Sigmoid colon (tissue), 6 donors: ENCODE measurements at regions not wholly inside any gene's neighbourhood (a gene's known extent, or its start where the extent isn't known, plus 50 kb on each side); places are given as distances from the start of the nearest gene placed in this dataset.

Experiments
- DNase-seq: peaks from one replicate; pipeline ENCODE4 v3.0.0-alpha.2; 2019
- H3K27ac ChIP-seq, 4 donors: fragments of 200-600 bp; sonication (generic); one replicate each; pipeline ENCODE4 v1.5.1; 2016 to 2019; ENCODE audit warnings: mild to moderate bottlenecking in 1 of 4
- H3K27me3 ChIP-seq, 3 donors: fragments of 200-600 bp; sonication (generic); one replicate each; pipeline ENCODE4 v1.5.1; 2019; ENCODE audit warnings: mild to moderate bottlenecking in 1 of 3
- H3K36me3 ChIP-seq, 4 donors: fragments of 200-600 bp; sonication (generic); one replicate each; pipeline ENCODE4 v1.5.1; 2016 to 2019
- H3K4me1 ChIP-seq, 4 donors: fragments of 200-600 bp; sonication (generic); one replicate each; pipeline ENCODE4 v1.5.1; 2017 to 2019
- H3K4me3 ChIP-seq, 4 donors: fragments of 200-600 bp; sonication (generic); one replicate each; pipeline ENCODE4 v1.5.1; 2017 to 2019; ENCODE audit warnings: mild to moderate bottlenecking in 2 of 4, moderate library complexity in 1 of 4
- H3K9me3 ChIP-seq, 4 donors: fragments of 200-600 bp in 3 of 4; sonication (generic) in 3 of 4; one replicate each; pipeline versions ENCODE4 v1.5.1 to v1.6.1; 2013 to 2019
- EP300 ChIP-seq, 4 donors: sonication (generic); formaldehyde crosslinking; IDR thresholded peaks; one replicate each; pipeline ENCODE4 v1.6.1; 2017; ENCODE audit warnings: antibody characterized with exemption in 4 of 4
- POLR2A ChIP-seq, 2 donors: fragments of 450-650 bp; IDR thresholded peaks; one replicate each; pipeline ENCODE4 v1.6.1; 2016; ENCODE audit warnings: antibody characterized with exemption in 2 of 2, mild to moderate bottlenecking in 2 of 2, moderate library complexity in 2 of 2
- POLR2AphosphoS5 ChIP-seq, 4 donors: sonication (generic); formaldehyde crosslinking; IDR thresholded peaks; one replicate each; pipeline ENCODE4 v1.6.1; 2017; ENCODE audit warnings: antibody characterized with exemption in 4 of 4
- WGBS, 2 donors: extraction: QIAGEN DNeasy Blood & Tissue Kit; methylation state at CpG; one replicate each; pipeline ENCODE4 v1.1.7; 2013; 5-methylcytosine and 5-hydroxymethylcytosine counted together
- intact Hi-C: fragments of 100-400 bp; cut with DNase I; formaldehyde crosslinking; loops from one replicate; pipeline ENCODE4 v1.15.1; 2023
- TF ChIP-seq, protein P1 (sequence below), 4 experiments: fragments of 450-650 bp in 3 of 4; fragments of 200-600 bp in 1 of 4; IDR thresholded peaks; one replicate each; pipeline ENCODE4 v1.5.1; 2016 to 2019; ENCODE audit warnings: antibody characterized with exemption in 4 of 4, mild to moderate bottlenecking in 3 of 4, moderate library complexity in 2 of 4
- donor health status: healthy with polysubstance abuse.
- donor health status: healthy.

GRCh38 chr12:23039834-23040233 lies 414.9 kb downstream of the ETNK1 start:
- intact Hi-C loops, result no loop called here
- WGBS, 2 donors, result 76 to 81% methylated on average over 2 of the region's 2 CpGs
- no peak for DNase-seq
- TF ChIP-seq, protein P1, sequence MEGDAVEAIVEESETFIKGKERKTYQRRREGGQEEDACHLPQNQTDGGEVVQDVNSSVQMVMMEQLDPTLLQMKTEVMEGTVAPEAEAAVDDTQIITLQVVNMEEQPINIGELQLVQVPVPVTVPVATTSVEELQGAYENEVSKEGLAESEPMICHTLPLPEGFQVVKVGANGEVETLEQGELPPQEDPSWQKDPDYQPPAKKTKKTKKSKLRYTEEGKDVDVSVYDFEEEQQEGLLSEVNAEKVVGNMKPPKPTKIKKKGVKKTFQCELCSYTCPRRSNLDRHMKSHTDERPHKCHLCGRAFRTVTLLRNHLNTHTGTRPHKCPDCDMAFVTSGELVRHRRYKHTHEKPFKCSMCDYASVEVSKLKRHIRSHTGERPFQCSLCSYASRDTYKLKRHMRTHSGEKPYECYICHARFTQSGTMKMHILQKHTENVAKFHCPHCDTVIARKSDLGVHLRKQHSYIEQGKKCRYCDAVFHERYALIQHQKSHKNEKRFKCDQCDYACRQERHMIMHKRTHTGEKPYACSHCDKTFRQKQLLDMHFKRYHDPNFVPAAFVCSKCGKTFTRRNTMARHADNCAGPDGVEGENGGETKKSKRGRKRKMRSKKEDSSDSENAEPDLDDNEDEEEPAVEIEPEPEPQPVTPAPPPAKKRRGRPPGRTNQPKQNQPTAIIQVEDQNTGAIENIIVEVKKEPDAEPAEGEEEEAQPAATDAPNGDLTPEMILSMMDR (IDR thresholded peaks at IDR 0.05), result no peak
- no peak for TF ChIP-seq POLR2AphosphoS5 (IDR thresholded peaks at IDR 0.05)
- no peak for TF ChIP-seq EP300 (IDR thresholded peaks at IDR 0.05)
- no peak for TF ChIP-seq POLR2A (IDR thresholded peaks at IDR 0.05)
- Histone ChIP-seq H3K9me3 (no peaks in the 10 kb centered on the region), H3K4me1 (no peaks in the 10 kb centered on the region), H3K36me3 (no peaks in the 10 kb centered on the region), H3K27ac (no peak overlapping the region), H3K27me3 (no peaks in the 10 kb centered on the region), H3K4me3 (no peak overlapping the region)

GRCh38 chr12:23041774-23042173 lies 416.8 kb downstream of the ETNK1 start:
- WGBS, 2 donors, result 87 to 91% methylated on average over 2 of the region's 2 CpGs
- no peaks in the 10 kb centered on the region for H3K9me3 ChIP-seq
- no peak overlapping the region for H3K27ac ChIP-seq
- no peak overlapping the region for H3K4me3 ChIP-seq
- no peaks in the 10 kb centered on the region for H3K27me3 ChIP-seq
- DNase-seq, result no peak
- no peaks in the 10 kb centered on the region for H3K4me1 ChIP-seq
- no peaks in the 10 kb centered on the region for H3K36me3 ChIP-seq
- TF ChIP-seq POLR2A (IDR thresholded peaks at IDR 0.05), result no peak
- no peak for TF ChIP-seq EP300 (IDR thresholded peaks at IDR 0.05)
- TF ChIP-seq POLR2AphosphoS5 (IDR thresholded peaks at IDR 0.05), result no peak
- TF ChIP-seq, protein P1 (IDR thresholded peaks at IDR 0.05), result no peak
- intact Hi-C loops, result no loop called here

- H3K4me3 ChIP-seq, result no peak overlapping the region
- 81 to 89% methylated on average over 1 of the region's 1 CpG for WGBS, 2 donors
Measured at GRCh38 chr12:23043646-23044045, 418.7 kb downstream of the ETNK1 start.

GRCh38 chr12:23049180-23049579 lies 424.2 kb downstream of the ETNK1 start:
- no peak for DNase-seq
- Histone ChIP-seq H3K27me3 (no peaks in the 10 kb centered on the region), H3K9me3 (no peaks in the 10 kb centered on the region), H3K36me3 (no peaks in the 10 kb centered on the region), H3K4me3 (no peak overlapping the region), H3K4me1 (no peaks in the 10 kb centered on the region), H3K27ac (no peak overlapping the region)
- intact Hi-C loops, result no loop called here
- WGBS, 2 donors, result 84 to 91% methylated on average over 1 of the region's 1 CpG
- TF ChIP-seq POLR2A (IDR thresholded peaks at IDR 0.05) (no peak), POLR2AphosphoS5 (IDR thresholded peaks at IDR 0.05) (no peak), EP300 (IDR thresholded peaks at IDR 0.05) (no peak)
- TF ChIP-seq, protein P1 (IDR thresholded peaks at IDR 0.05), result no peak

More at GRCh38 chr12:23043646-23044045, 418.7 kb downstream of the ETNK1 start:
- no peaks in the 10 kb centered on the region for H3K27me3 ChIP-seq
- no peak overlapping the region for H3K27ac ChIP-seq
- H3K36me3 ChIP-seq, result no peaks in the 10 kb centered on the region
- no peaks in the 10 kb centered on the region for H3K9me3 ChIP-seq
- intact Hi-C loops, result no loop called here
- no peak for DNase-seq
- no peaks in the 10 kb centered on the region for H3K4me1 ChIP-seq
- TF ChIP-seq, protein P1 (IDR thresholded peaks at IDR 0.05), result no peak
- TF ChIP-seq EP300 (IDR thresholded peaks at IDR 0.05) (no peak), POLR2AphosphoS5 (IDR thresholded peaks at IDR 0.05) (no peak), POLR2A (IDR thresholded peaks at IDR 0.05) (no peak)

- Histone ChIP-seq H3K27me3 (no peaks in the 10 kb centered on the region), H3K4me3 (no peak overlapping the region), H3K4me1 (no peaks in the 10 kb centered on the region), H3K36me3 (no peaks in the 10 kb centered on the region), H3K9me3 (no peaks in the 10 kb centered on the region), H3K27ac (no peak overlapping the region)
- WGBS, 2 donors, result 4 to 16% methylated on average over 4 of the region's 4 CpGs
- DNase-seq, result no peak
- intact Hi-C loops, result no loop called here
- TF ChIP-seq POLR2A (IDR thresholded peaks at IDR 0.05), result no peak
- no peak for TF ChIP-seq POLR2AphosphoS5 (IDR thresholded peaks at IDR 0.05)
- TF ChIP-seq EP300 (IDR thresholded peaks at IDR 0.05), result no peak
- TF ChIP-seq, protein P1 (IDR thresholded peaks at IDR 0.05), result no peak
Measured at GRCh38 chr12:23055004-23055403, 430.0 kb downstream of the ETNK1 start.
